GOT3 (cell line): ENCODE measurements at regions not wholly inside any gene's neighbourhood (a gene's known extent, or its start where the extent isn't known, plus 50 kb on each side); places are given as distances from the start of the nearest gene placed in this dataset.

ENCODE experiments used
- DNase-seq: peaks from one replicate; lab custom pipeline; 2025; ENCODE audit warnings: mixed read lengths; lab: John Stamatoyannopoulos, UW

DNA sequence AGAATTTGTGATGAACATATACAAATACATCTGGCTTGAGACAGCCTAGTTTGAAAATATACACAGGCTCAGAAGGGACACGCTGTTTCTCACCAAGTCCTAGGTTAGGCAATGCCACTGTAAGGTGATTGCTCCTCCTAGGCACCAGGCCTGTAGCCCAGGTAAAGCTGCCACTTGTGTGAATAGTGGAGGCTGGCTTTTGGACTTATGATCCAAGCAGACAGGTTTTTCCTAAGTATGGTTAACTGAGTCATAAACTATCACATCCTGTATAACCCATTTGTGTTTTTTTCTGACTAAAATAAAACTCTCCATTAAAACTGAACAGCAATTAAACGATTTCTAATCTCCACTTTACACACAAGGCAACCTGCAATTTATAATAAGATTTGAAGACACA lies 81.0 kb downstream of the SEMA4F start:
- DNase-seq, result no peak

DNA sequence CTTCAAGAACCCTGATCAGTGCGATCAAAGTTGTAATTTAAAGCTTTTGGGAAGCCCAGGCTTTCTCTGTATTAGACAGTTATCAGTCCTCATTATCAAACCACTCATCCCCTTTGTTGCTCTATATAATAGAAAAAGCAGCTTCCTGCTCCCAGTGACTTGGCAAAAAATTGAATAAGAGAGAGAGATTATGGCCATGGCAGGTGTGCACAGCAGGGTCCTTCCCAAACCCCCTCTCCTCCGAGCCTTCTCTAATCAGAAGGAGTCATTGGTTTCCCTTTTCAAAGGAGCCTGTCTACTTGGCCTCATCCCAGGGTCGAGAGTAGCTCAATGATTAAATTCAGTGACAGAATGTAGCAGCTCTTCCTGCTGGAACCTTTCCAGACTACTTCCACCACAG lies 81.5 kb downstream of the SEMA4F start:
- DNase-seq, result no peak

DNA sequence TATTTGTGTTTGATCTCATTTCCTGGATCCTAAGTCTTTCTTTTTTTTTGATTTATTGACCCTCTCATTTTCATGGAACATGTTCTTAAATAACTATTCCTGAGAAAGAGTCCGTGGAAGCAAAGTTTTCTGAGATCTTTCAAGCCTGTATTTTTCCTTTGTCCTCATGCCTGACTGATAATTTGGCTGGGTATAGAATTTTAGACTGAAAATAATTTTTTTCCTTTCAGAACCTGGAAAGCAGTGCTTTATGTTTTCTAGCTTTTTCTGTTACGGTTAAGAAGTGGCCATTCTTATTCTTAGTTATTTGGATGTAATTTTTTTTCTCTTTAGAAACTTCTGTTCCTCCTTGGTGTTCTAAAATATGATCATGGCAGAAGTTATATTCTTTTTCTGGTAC lies 82.5 kb downstream of the SEMA4F start:
- DNase-seq, result no peak

DNA sequence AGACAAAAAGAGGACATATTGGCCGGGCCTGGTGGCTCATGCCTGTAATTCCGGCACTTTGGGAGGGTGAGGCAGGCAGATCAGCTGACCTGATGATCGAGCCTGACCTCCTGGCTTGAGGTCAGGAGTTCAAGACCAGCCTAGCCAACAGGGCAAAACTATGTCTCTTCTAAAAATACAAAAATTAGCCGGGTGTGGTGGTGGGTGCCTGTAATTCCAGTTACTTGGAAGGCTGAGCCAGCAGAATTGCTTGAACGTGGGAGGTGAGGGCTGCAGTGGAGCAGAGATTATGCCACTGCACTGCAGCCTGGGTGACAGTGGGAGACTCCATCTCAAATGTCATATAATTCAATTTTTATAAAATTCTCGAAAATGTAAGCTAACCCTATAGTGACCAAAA lies 84.5 kb downstream of the SEMA4F start:
- no peak for DNase-seq

DNA sequence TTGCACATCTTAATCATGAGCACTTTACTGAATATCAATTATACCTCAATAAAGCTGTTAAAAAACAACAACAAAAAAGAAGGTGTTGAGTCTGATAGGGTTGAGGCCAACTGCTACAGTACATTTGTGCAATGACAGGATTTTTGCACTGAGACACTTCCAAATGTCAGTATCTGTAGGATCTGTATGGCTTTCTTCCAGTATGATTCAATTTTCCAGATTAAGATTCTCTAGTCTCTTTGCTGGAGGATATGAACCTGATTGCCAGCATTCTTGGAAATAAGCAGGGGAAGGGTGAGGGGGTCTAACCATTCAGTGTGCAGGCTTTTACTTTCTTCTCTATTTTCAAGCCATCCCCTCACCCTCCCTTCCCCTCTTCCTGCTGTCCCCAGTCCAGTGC lies 85.1 kb downstream of the SEMA4F start:
- DNase-seq, result no peak

DNA sequence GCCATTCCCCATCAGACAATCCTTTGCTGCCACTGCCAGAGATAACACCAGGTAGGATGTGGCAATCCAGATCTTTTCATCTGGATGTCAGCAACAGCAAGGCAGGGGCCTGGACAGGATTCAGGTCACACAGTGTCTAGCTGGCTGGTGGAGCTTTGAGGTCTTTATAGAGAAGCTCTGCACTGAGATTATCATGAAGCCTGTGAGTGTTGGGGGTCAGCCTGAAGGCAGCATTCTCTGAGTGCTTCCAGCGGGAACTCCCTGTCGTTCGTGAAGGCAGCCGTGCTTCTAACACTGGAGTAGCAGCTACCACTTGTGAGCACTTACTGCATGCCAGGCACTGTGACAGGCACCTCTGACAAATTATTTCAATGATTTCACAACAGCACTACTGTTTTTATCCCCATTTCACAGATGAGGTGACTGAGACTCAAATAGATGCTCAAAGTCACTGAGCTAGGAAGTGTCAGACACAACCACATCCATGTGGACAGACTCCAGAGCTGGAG lies 85.7 kb downstream of the SEMA4F start:
- no peak for DNase-seq

DNA sequence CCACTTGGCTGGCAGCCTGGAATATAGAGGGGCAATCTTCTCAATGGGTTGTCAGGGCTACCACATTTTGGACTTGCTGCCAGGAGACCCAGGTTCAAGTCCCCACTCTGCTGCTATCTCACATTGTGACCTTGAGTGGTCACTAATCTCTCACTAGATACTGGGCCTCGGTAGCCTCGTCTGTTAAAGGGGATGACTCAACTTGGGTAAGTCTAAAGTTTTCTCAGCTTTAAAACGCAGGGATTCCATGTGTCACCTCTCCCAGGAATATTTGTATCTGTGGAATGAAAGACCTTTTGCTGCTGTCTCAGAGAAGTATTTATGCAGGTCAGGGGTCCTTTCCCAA lies 86.3 kb downstream of the SEMA4F start:
- no peak for DNase-seq

DNA sequence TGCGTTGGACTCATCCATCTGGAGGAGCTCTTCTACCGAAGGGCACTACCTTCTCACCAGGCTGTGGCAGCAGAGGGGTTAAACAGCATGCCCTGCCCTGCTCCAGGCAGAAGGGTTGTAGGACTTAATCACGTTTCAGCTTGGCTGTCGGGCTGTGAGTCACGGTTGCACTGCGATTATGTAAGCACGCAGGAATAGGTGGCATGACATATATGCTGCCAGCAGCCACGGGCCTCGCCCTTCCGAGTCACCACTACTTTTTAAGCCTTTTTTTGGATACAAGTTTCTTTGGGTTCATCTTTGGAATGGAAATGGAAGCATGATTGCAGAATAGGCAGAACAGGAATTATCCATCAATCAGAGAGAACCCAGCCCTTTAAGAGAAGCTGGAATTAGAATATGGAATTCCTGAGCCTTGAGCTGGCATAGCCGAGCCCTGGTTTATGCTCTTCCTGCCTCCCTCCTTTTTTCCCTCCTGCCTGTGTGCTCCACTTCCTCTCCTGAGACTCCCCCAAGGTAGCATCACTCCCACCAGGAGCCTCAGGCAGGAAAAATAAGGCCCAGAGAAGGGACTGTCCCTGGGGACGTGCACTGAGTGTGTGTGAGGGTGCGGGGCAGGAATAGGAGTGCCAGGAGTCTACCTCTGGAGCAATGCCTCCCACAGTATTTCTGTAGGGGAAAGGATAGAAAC lies 86.8 kb downstream of the SEMA4F start:
- peak; percentile 67 for DNase-seq

DNA sequence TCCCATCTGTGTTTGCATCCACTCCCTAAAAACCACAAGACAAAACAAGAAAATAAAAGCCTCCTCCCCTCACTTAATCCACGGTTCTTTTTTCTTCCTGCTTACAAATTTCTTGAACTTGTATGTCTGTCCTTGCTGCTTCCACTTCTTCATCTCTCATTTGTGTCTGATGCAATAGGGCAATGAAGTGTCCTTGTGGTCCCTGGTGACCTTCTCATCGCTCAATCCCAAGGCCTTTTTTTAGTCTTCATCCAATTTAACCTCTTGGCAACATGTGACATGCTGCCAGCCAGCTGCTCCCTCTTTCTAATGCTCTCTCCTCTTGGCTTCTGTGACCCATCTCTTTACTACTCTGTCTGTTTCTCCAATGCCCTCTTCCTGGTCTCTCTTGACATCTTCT lies 87.6 kb downstream of the SEMA4F start:
- no peak for DNase-seq

DNA sequence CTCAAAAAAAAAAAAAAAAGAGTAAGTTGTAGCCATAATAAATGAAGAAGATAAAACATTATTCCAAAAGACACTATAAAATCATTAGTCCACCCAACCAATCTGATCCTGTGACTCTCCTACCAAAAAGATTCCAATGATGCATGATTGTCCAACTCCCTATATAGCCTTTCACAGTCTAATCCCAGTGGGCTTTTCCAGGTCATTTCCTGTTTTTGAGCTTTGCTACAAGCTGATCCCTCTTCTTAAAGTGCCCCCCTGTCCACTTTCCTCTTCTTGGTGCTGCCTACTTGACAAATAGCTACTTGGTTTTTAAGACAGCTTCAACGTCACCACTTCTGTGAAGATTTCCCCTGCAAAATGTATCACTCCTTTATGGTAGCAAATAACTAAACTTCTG lies 88.4 kb downstream of the SEMA4F start:
- DNase-seq, result no peak

DNA sequence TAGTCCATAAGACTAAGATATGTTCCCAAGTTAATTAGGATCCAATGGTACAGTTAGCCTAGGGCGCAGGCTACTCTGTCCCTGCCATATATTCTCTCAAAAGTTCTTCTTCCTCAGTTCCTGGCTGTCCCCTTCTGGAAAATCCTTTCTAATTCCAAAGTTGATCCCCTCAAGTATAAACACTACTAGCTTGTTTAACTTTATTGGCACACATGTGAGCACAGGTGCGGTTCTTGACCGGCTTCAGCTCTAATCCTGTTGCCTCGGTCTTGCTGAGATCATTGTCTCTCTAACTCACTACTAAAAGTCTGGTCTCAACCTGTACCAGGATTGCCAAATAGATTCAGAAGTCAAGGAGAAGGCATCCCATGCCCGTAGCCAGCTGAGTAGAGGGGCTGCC lies 89.0 kb downstream of the SEMA4F start:
- DNase-seq, result no peak

DNA sequence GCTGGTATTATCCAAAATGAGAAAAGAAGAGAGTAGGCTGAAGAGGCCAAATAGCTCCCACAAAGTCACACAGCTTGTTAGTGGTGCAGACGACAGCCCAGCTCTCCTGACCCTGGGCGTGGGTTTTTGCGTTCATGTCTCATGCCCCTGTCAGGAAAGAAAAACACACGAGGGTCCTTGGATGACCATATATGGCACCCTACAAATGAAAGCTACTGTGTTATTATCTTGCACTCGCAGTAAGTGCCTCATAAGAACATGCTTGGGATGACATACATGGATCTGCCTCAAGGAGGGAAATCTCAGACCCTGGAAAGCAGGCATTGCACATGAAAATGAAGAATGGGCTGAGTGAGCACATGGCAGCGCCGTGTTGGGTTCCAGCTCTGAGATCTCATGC lies 89.7 kb downstream of the SEMA4F start:
- no peak for DNase-seq

DNA sequence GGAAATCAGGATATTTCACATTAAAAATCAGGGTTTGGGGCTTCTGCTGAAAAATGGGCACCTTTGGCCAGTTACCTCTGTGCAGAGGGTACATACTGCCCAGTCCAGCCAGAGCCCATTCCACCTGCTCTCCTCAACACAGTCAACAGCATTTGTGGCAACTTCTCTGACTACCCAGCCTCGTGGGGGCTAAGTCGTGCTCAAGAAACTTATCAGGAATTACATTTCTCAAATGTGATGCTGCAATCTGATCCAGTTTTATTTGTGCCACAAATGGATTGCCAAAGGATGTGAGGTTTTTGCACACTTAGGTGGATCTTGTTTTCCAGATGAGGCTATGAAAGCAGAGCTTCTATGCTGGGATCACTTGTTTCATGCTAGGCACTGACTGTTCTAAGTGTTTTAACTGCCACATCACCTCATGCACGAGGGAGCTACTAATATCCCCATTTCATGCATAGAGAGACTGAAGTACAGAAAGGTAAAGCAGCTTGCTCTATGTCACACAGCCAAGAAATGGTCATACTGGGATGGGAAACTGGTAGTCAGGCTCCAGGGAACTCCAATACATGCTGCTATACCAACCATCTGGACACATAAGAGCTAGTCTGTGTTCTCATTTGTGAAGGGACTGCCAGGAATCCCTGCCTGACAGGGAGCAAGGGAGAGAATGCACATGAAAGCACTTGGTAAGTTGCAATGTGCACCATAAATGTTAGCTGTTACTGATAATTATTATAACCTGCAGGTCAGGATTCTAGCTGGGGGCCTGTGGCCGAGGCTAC lies 89.0 kb upstream of the HK2 start:
- no peak for DNase-seq

DNA sequence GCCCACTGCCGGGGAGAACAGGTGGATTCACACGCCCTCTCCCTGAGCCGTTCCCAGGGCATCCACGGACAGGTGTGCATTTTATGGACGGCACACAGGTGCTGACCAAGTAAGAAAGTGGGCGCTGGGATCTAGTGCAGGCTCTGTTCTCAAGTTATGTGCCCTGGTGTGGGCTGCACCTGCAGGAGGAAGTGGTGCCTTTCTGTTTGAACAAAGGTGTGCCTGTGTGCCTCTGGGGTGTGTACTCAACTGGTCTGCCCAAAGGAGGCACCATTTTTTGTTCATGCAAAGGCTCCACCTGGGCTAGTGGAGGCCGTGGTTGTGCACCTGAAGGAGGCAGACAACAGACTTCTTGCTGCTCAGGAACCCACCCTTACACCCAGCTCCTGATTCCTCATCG lies 88.2 kb upstream of the HK2 start:
- no peak for DNase-seq

DNA sequence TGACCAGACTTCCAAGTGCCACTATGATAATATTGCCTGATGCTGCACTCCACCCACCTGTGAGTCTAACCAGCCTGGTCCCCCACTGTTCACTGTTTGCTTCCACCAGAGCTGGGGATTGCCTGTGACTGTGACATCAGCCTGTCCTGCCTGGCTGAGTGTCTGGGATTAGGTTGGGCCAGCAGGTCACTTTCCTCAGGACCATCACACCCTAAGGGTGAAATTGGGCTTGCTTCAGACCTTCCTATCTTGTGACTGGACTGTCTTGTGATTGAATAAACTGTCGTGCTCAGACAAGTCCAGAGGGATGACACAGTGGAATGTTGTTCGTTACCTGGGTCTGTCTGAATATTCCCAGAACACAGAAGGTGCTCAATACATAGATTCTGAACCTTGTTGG lies 87.4 kb upstream of the HK2 start:
- DNase-seq, result no peak

DNA sequence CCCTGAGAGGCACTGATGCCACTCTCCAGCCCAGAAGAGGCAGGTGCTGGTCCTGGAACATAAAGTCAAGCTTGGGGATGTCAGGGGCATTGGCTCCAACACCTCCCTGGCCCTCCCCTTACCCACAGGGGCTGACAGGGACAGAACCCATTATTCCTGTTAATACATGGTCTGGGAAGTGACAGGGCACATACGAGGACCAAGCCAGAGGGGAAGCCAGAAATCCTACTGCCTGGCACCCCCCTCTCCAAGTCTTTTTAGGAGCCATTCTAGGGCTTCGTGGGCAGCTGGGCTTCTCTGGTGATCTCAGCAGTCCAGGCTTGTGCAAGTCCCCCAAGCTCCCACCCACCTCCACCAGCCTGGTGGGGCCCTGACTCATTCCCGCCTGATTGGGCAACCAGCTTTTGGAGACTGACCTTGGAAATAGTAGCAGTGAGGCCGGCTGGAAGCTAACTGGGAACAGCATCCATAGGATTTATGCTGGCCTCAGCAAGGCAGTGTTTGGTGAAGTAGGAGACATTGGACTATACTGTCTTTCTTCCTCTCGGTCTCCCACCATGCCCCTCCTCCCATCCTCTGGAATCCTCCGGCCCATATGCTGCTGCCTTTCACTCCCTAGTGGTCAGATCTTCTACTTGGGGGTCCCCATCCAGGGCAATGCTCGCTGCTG lies 86.4 kb upstream of the HK2 start:
- peak; percentile 19 for DNase-seq

DNA sequence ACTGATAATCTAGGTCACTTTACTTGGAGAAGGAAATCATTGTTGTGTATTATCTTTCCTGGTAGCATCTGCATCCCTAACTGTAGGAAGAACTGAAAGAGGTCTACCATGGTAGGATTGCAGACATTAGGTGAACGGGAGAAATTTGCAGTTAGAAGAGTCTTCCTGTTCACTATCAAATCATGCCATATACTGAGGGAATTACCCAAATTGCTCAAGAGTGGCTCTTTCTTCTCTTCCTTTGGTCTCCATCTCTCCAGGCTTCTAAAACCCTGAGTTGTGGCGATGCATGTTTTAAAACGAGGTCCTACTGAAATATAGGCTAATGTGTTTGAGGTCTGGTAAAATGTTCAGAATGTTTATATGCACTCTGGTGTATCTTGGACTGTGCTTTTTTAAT lies 85.3 kb upstream of the HK2 start:
- no peak for DNase-seq

DNA sequence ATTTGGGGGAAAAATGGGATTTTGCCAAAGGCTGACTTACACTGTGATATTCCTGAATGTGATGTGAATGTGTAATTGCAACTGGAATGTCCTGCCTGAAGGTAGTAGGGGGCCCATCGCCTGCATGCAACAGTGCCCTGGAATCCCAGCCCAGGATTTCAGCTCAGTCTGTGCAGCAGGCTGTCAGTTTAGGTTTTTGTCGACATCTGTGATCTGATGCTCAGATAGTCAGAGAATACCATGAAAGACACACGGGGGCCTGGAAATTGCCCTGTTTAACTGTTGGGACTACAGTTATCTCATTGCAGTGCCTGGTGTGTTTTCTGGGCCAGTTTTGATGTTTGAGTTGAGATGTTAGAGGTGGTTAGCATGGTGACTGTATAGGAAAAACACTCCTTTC lies 84.5 kb upstream of the HK2 start:
- DNase-seq, result no peak

DNA sequence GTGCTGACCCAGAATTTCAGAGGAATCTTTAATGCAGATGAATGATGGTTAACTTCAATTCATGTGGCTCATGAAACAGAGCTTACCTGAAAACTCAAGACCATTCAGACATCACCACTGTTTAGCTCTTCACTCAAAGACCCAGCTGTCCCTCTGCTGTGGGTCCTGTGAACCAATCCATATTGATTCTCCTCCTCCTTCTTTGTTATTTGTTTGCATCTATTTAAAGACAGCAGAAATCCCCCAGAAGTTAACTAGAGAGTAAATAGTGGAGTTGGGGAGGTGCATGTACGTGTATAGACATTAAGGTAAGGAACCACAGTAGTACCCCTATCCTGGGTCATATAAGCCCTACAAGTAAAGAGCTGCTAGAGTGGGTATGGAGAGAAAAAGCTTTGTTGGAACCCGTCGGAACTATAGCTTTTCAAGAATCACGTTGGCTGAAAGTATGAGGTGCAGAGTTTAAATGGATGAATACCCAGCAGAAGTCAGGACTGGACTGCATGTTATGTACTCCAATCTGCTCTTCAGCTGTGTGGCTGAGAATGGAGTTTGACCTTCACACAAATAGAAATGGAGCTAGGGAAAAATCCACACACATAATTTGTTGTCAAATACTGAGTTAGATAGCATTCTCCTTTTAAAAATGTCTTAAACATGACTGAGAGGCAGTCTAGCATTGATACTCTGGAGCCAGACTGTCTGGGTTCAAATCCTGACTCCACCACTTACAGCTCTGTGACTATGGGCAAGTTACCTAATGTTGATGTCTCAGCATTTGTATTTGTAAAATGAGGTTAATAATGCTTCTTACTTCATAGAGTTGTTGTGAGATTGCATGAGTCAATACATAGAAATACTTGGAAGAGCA lies 81.7 kb upstream of the HK2 start:
- no peak for DNase-seq

DNA sequence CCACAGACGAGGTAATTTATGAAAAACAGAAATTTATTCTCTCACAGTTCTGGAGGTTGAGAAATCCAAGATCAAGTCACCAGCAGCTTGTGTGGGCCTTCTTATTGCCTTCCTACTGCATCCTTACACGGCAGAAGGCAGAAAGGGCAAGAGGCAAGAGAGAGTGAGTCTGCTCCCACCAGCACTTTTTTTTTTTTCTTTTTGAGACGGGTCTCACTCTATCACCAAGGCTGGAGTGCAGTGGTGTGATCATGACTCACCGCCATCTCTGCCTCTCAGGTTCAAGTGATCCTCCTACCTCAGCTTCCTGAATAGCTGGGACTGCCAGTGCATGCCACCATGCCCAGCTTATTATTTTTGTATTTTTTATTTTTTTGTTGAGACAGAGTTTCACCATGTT lies 78.5 kb upstream of the HK2 start:
- no peak for DNase-seq

DNA sequence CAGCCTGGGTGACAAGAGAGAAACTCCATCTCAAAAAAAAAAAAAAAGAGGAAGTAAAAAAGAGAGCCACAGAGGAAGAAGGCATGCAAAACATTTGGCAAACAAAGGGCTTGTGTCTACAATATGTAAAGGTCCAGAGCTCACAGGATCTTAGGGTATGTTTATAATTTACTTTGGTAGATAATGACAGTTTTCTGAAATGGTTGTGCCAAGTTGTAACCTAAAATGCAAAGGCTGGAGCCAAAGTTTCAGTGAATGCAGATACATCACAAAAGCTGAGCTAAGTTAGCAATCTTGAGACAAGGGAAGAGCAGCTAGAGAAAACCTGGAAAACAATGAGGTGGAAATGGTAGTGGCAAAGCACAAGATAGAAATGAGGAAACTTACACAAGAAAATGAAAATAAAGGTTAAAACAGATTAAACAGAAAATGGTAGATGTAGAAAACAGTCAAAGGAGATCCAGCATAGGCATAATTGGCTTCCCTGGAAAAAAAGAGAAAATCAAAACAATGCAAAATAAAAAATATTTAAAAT lies 77.5 kb upstream of the HK2 start:
- no peak for DNase-seq

DNA sequence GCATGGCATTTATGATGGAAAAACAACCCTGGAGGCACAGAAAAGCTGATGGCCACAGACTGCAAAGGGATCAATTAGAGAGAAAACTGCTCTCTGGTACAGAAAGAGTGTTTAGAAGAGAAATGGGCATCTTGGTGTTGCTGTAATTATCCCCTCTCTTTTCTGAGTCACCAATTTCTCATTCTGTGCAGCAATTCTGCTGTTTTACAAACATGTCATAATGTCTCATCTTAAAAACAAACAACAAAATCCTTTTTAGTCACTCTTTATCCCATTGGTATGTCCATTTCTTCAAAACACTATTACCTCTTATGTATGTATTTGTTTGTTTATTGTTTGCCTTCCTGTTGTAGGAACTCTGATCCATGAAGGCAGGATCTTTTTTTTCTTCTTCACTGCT lies 73.9 kb upstream of the HK2 start:
- DNase-seq, result no peak
